Epithelial cell of proximal tubule (primary cell): ENCODE measurements at regions not wholly inside any gene's neighbourhood (a gene's known extent, or its start where the extent isn't known, plus 50 kb on each side); places are given as distances from the start of the nearest gene placed in this dataset.

Experiments used
- DNase-seq: peaks from one replicate; pipeline ENCODE4 v3.0.0-alpha.2; 2011; ENCODE audit warnings: low read depth
- H3K4me3 ChIP-seq: 2 replicates; pipeline ENCODE4 v1.5.1; 2011; ENCODE audit warnings: low read depth, mild to moderate bottlenecking, low read length
- TF ChIP-seq, protein P1 (sequence below): conservative IDR thresholded peaks from 2 replicates; pipeline ENCODE4 v1.5.1; 2012; ENCODE audit warnings: low read depth, mild to moderate bottlenecking, low read length

- no peak overlapping the region for H3K4me3 ChIP-seq
- TF ChIP-seq, protein P1, sequence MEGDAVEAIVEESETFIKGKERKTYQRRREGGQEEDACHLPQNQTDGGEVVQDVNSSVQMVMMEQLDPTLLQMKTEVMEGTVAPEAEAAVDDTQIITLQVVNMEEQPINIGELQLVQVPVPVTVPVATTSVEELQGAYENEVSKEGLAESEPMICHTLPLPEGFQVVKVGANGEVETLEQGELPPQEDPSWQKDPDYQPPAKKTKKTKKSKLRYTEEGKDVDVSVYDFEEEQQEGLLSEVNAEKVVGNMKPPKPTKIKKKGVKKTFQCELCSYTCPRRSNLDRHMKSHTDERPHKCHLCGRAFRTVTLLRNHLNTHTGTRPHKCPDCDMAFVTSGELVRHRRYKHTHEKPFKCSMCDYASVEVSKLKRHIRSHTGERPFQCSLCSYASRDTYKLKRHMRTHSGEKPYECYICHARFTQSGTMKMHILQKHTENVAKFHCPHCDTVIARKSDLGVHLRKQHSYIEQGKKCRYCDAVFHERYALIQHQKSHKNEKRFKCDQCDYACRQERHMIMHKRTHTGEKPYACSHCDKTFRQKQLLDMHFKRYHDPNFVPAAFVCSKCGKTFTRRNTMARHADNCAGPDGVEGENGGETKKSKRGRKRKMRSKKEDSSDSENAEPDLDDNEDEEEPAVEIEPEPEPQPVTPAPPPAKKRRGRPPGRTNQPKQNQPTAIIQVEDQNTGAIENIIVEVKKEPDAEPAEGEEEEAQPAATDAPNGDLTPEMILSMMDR = no peak
- no peak for DNase-seq
Observed at GRCh38 chr1:55634516-55634915, 419.4 kb upstream of the USP24 start.

DNA sequence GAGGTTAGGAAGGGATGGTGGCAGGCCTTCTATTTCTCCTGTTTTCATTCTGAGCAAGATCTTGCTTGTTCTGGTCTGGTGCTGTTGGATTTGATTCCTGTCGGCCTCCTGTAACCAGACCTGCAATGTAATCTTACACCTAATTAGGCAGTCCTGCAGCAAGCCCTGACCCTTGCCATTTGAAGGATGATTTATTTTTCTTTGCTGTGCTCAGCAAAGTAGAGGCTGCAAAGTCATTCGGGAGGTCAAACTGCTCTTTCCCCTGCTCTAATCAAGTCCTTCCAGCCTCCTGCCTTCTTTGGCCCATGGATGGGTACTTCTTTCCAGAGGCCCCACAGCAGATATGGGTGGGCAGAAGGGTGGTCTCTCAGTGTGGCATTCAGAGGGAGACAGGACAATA lies 417.7 kb upstream of the USP24 start:
- TF ChIP-seq, protein P1 = no peak
- DNase-seq = no peak
- no peak overlapping the region for H3K4me3 ChIP-seq

DNA sequence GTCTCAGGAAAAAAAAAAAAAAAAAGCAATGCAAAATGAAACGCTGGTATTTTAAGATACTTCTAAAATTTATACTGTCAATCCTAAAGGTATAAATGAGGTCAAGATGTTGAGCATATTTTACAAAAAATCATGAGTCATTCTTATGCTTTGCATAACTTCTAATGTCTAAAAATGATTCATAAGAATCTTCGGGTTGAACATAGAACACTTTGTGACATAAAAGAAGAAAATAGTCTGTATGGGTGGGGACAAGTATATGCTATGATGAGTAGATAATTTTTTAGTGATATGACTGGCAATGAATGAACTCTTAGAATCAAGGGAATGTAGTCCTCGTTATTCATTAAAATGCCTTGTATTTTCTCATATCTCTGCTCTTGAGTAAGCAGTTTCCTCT lies 416.9 kb upstream of the USP24 start:
- H3K4me3 ChIP-seq = no peak overlapping the region
- TF ChIP-seq, protein P1 = no peak
- no peak for DNase-seq

DNA sequence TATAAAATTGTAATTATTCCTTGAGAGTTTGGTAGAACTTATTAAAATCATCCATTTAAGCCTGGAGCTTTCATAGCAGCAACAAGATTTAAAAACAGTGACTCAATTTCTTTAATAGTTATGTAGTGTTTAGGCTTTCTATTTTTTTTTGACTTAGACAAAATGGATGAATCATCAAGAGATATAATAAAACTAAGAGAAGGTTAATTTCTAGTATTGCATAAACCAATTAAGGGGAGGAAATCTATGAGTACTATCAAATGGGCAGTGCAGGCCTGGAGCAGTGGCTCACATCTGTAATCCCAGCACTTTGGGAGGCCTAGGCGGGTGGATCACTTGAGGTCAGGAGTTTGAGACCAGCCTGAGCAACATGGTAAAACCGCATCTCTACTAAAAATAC lies 416.3 kb upstream of the USP24 start:
- H3K4me3 ChIP-seq = no peak overlapping the region
- TF ChIP-seq, protein P1 = no peak
- DNase-seq = no peak

DNA sequence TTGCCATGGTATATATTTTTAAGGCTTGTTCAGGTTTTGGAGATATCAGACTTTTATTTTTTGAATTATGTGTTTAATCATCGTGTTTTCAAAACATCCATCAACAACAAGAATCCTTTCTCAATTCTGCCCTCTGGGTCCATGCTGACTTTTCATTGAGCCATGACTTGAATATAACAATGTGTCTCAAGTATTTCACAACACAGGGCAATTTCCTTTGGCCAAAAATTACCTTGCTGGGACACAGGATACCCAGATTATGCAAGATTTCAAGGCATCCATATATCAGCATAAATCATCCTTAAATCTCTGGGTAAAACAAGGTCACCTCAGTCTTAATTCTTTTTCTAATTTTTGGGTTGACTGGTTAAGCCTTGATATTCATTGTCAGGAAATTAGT lies 411.2 kb upstream of the USP24 start:
- DNase-seq = peak; percentile 30
- no peak overlapping the region for H3K4me3 ChIP-seq
- TF ChIP-seq, protein P1 = no peak

GRCh38 chr1:55624766-55625165 lies 409.6 kb upstream of the USP24 start:
- H3K4me3 ChIP-seq = no peak overlapping the region
- TF ChIP-seq, protein P1 = no peak
- DNase-seq = no peak

DNA sequence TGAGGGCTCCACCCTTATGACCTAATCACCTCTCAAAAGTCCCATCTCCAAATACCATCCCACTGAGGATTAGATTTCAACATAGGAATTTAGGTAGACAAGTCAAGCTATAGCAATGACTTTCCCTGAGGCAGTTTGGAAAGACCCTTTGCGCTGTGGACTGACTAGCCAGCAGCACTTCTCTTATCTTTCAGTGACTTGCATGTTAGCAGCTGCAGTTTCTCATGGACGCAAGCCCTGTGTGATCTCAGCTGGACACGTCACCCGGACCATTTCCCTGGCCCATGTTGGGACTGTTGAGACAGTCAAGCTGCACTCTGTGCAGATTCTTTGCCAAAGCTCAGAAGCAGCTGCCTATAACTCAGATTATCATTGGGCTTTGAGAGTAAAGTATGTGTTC lies 408.1 kb upstream of the USP24 start:
- no peak for DNase-seq
- H3K4me3 ChIP-seq = no peak overlapping the region
- TF ChIP-seq, protein P1 = no peak
